ENCODE measurements at regions not wholly inside any gene's neighbourhood (a gene's known extent, or its start where the extent isn't known, plus 50 kb on each side); places are given as distances from the start of the nearest gene placed in this dataset.

DNA sequence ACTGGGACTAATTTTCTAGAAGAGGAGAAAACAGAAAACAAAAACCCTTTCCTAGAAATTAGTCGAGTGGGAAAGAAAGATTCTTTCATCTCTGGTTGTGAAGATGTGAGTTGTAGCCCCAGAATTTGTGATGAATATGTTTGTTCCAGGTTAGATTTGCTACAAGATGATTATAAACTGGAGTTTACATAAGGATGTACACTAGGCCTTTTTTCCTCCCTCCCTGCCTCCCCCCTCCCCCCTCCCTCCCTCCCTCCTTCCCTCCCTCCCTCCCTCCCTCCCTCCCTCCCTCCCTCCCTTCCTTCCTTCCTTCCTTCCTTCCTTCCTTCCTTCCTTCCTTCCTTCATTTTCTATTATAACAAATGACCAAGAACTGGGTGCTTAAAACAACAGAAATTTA is 1502.0 kb downstream of the SI start (continued):
- TF ChIP-seq, protein P1, sequence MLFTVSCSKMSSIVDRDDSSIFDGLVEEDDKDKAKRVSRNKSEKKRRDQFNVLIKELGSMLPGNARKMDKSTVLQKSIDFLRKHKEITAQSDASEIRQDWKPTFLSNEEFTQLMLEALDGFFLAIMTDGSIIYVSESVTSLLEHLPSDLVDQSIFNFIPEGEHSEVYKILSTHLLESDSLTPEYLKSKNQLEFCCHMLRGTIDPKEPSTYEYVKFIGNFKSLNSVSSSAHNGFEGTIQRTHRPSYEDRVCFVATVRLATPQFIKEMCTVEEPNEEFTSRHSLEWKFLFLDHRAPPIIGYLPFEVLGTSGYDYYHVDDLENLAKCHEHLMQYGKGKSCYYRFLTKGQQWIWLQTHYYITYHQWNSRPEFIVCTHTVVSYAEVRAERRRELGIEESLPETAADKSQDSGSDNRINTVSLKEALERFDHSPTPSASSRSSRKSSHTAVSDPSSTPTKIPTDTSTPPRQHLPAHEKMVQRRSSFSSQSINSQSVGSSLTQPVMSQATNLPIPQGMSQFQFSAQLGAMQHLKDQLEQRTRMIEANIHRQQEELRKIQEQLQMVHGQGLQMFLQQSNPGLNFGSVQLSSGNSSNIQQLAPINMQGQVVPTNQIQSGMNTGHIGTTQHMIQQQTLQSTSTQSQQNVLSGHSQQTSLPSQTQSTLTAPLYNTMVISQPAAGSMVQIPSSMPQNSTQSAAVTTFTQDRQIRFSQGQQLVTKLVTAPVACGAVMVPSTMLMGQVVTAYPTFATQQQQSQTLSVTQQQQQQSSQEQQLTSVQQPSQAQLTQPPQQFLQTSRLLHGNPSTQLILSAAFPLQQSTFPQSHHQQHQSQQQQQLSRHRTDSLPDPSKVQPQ (CRISPR knock-in tag; IDR thresholded peaks at IDR 0.05; ENCODE audit: borderline replicate concordance): no peak
- TF ChIP-seq PCBP1 (IDR thresholded peaks at IDR 0.05; ENCODE audit: low read depth, low read length, poor library complexity, severe bottlenecking): peak; percentile 70

DNA sequence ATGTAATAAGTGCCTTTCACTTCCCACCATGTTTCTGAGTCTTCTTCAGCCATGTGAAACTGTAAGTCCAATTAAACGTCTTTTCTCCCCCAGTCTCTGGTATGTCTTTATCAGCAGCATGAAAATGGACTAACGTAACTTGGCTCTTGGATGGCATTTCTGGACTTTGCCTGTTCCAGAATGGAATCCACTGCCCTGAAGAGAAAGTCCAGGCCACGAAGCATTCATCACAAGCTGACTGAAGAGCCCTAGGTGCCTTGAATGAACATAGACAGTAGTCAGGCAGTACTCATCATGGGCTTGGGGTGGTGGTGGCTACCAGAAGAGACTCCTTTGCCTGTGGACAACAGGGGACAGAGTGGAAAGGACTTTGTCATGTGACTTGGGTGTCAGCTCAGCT is 1505.0 kb downstream of the SI start:
- H3K9me1 ChIP-seq (ENCODE audit: control insufficient read depth, insufficient read depth, low read length): no peaks in the 10 kb centered on the region
- in situ Hi-C loops (cut with MboI) (no loop called here), intact Hi-C loops (cut with micrococcal nuclease) (no loop called here)
- no peak overlapping the region for H2AFZ ChIP-seq (ENCODE audit: low read depth, low read length)
- H3K4me3 ChIP-seq: no peak overlapping the region
- TF ChIP-seq, protein P2, sequence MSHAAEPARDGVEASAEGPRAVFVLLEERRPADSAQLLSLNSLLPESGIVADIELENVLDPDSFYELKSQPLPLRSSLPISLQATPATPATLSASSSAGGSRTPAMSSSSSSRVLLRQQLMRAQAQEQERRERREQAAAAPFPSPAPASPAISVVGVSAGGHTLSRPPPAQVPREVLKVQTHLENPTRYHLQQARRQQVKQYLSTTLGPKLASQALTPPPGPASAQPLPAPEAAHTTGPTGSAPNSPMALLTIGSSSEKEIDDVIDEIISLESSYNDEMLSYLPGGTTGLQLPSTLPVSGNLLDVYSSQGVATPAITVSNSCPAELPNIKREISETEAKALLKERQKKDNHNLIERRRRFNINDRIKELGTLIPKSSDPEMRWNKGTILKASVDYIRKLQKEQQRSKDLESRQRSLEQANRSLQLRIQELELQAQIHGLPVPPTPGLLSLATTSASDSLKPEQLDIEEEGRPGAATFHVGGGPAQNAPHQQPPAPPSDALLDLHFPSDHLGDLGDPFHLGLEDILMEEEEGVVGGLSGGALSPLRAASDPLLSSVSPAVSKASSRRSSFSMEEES (CRISPR knock-in tag; IDR thresholded peaks at IDR 0.05): peak; percentile 14; the same call in 1 of the 2 replicates
- TF ChIP-seq, protein P3, sequence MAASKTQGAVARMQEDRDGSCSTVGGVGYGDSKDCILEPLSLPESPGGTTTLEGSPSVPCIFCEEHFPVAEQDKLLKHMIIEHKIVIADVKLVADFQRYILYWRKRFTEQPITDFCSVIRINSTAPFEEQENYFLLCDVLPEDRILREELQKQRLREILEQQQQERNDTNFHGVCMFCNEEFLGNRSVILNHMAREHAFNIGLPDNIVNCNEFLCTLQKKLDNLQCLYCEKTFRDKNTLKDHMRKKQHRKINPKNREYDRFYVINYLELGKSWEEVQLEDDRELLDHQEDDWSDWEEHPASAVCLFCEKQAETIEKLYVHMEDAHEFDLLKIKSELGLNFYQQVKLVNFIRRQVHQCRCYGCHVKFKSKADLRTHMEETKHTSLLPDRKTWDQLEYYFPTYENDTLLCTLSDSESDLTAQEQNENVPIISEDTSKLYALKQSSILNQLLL (CRISPR knock-in tag; IDR thresholded peaks at IDR 0.05; ENCODE audit: borderline replicate concordance): no peak
- ChIA-PET CTCF (ENCODE audit: low intra/inter-chr PET ratio) (no interaction called here), POLR2A (no interaction called here)
- BruUV-seq (replicated peaks): no TSS peak
- FAIRE-seq (no peak), DNase-seq (ENCODE audit: extremely low read depth in 1 of 4, low spot score in 3 of 4) (no peak), ATAC-seq (no peak)
- no peaks in the 10 kb centered on the region for H4K20me1 ChIP-seq (replicated peaks; ENCODE audit: control insufficient read depth, insufficient read depth, low read length)
- no peaks in the 10 kb centered on the region for H3K27me3 ChIP-seq (ENCODE audit: control insufficient read depth in 2 of 2, insufficient read depth in 2 of 2, low read length in 2 of 2)
- H3K4me2 ChIP-seq (ENCODE audit: insufficient read depth, low read length): no peak overlapping the region
- no peaks in the 10 kb centered on the region; the same call in 2 of the 3 replicates for H3K36me3 ChIP-seq (ENCODE audit: control insufficient read depth, insufficient read depth, low read length)
- H3K9ac ChIP-seq (ENCODE audit: insufficient read depth in 1 of 2, low read depth in 2 of 2, low read length in 2 of 2): no peak overlapping the region
- no peaks in the 10 kb centered on the region for H3K4me1 ChIP-seq (replicated peaks in 1 of 2; ENCODE audit: control insufficient read depth in 2 of 2, insufficient read depth in 2 of 2, low read length in 2 of 2)
- 39% methylated on average over 3 of the region's 3 CpGs for WGBS (ENCODE audit: insufficient coverage, low coverage, missing lambda C conversion rate)
- peaks cover 2% of the 10 kb centered on the region; the same call in 1 of the 2 replicates for H3K9me3 ChIP-seq (replicated peaks; ENCODE audit: control insufficient read depth, insufficient read depth, low read depth, low read length)
- H3K27ac ChIP-seq (ENCODE audit: extremely low read depth, low read depth, low read length): no peak overlapping the region
- no peaks in the 10 kb centered on the region for H3K79me2 ChIP-seq (ENCODE audit: control insufficient read depth, insufficient read depth, low read length)
